GM12875 (cell line): ENCODE measurements at regions not wholly inside any gene's neighbourhood (a gene's known extent, or its start where the extent isn't known, plus 50 kb on each side); places are given as distances from the start of the nearest gene placed in this dataset.

Experiments
- H3K4me3 ChIP-seq: one replicate; pipeline ENCODE4 v1.5.1; 2011; ENCODE audit warnings: low read depth, low read length, control low read depth
- CTCF ChIP-seq: IDR thresholded peaks from 2 replicates; pipeline ENCODE4 v1.5.1; 2011; ENCODE audit warnings: low read depth, mild to moderate bottlenecking, control low read depth, inconsistent platforms, low read length, moderate library complexity, borderline replicate concordance; ENCODE audit not compliant: insufficient read depth

GRCh38 chr9:118577121-118577520, 792.1 kb downstream of the BRINP1 start:
- H3K4me3 ChIP-seq: no peak overlapping the region

GRCh38 chr9:118578467-118578866, 790.8 kb downstream of the BRINP1 start:
- no peak overlapping the region for H3K4me3 ChIP-seq
- TF ChIP-seq CTCF: no peak

More at GRCh38 chr9:118577121-118577520, 792.1 kb downstream of the BRINP1 start:
- no peak for TF ChIP-seq CTCF

GRCh38 chr9:118583414-118583813, 785.8 kb downstream of the BRINP1 start:
- no peak for TF ChIP-seq CTCF
- no peak overlapping the region for H3K4me3 ChIP-seq

- no peak for TF ChIP-seq CTCF
Measured at GRCh38 chr9:118586978-118587377, 782.3 kb downstream of the BRINP1 start.

GRCh38 chr9:118594428-118594827, 774.8 kb downstream of the BRINP1 start:
- no peak overlapping the region for H3K4me3 ChIP-seq
- no peak for TF ChIP-seq CTCF

More at GRCh38 chr9:118586978-118587377, 782.3 kb downstream of the BRINP1 start:
- H3K4me3 ChIP-seq: no peak overlapping the region

GRCh38 chr9:118595719-118596305, 773.4 kb downstream of the BRINP1 start:
- H3K4me3 ChIP-seq: no peak overlapping the region
- no peak; the same call in 1 of the 2 replicates for TF ChIP-seq CTCF

- no peak for TF ChIP-seq CTCF
Measured at GRCh38 chr9:118596374-118597015, 772.7 kb downstream of the BRINP1 start.

More at GRCh38 chr9:118596374-118597015, 772.7 kb downstream of the BRINP1 start:
- H3K4me3 ChIP-seq: no peak overlapping the region
